Neural progenitor cell (in vitro differentiated cells): ENCODE measurements at regions not wholly inside any gene's neighbourhood (a gene's known extent, or its start where the extent isn't known, plus 50 kb on each side); places are given as distances from the start of the nearest gene placed in this dataset.
"Not testable (repeated sequence)": the region's sequence is repeated elsewhere in the genome, so short reads cannot be mapped to it uniquely, and the experiment has no call there.

Experiments
- DNase-seq: peaks from one replicate; pipeline ENCODE4 v3.0.0-alpha.2; 2016; ENCODE audit warnings: low spot score
- H2AFZ ChIP-seq: fragments of 200-600 bp; sonication (generic); replicated peaks from 2 replicates; pipeline ENCODE4 v1.6.1; 2016; ENCODE audit warnings: antibody characterized with exemption
- H3F3A ChIP-seq: fragments of 200-600 bp; sonication (generic); 2 replicates; pipeline ENCODE4 v1.6.1; 2016; ENCODE audit warnings: antibody characterized with exemption, low read depth
- H3K27ac ChIP-seq: fragments of 200-600 bp; sonication (generic); 2 replicates; pipeline ENCODE4 v1.5.1; 2016; ENCODE audit warnings: mild to moderate bottlenecking
- H3K27me3 ChIP-seq: fragments of 200-600 bp; sonication (generic); 2 replicates; pipeline ENCODE4 v1.6.1; 2016; ENCODE audit warnings: mild to moderate bottlenecking, moderate library complexity
- H3K36me3 ChIP-seq: fragments of 200-600 bp; sonication (generic); 2 replicates; pipeline ENCODE4 v1.5.1; 2016
- H3K4me1 ChIP-seq: fragments of 200-600 bp; sonication (generic); 2 replicates; pipeline ENCODE4 v1.6.1; 2016; ENCODE audit warnings: mixed run types
- H3K4me2 ChIP-seq: fragments of 200-600 bp; sonication (generic); 2 replicates; pipeline ENCODE4 v1.6.1; 2016
- H3K4me3 ChIP-seq: fragments of 200-600 bp; sonication (generic); 2 replicates; pipeline ENCODE4 v1.5.1; 2016
- H3K79me2 ChIP-seq: fragments of 200-600 bp; sonication (generic); 2 replicates; pipeline ENCODE4 v1.6.1; 2016; ENCODE audit warnings: low read depth
- H3K9ac ChIP-seq: fragments of 200-600 bp; sonication (generic); 2 replicates; pipeline ENCODE4 v1.6.1; 2016
- H3K9me3 ChIP-seq: fragments of 200-600 bp; sonication (generic); 2 replicates; pipeline ENCODE4 v1.5.1; 2016; ENCODE audit warnings: low read depth
- H4K20me1 ChIP-seq: fragments of 200-600 bp; sonication (generic); 2 replicates; pipeline ENCODE4 v1.6.1; 2016; ENCODE audit warnings: low read depth
- H3K27ac Mint-ChIP-seq: 3 replicates; pipeline ENCODE4 v1.8.0; 2021; ENCODE audit warnings: mixed read lengths
- H3K27me3 Mint-ChIP-seq: 2 replicates; pipeline ENCODE4 v1.8.0; 2022; ENCODE audit warnings: low read depth, mild to moderate bottlenecking, inconsistent platforms, moderate library complexity, mixed read lengths; ENCODE audit not compliant: insufficient read depth
- H3K36me3 Mint-ChIP-seq: 3 replicates; pipeline ENCODE4 v1.8.0; 2021; ENCODE audit warnings: mixed read lengths
- H3K4me1 Mint-ChIP-seq: 3 replicates; pipeline ENCODE4 v1.8.0; 2021; ENCODE audit warnings: mixed read lengths
- H3K4me3 Mint-ChIP-seq: 3 replicates; pipeline ENCODE4 v1.8.0; 2021; ENCODE audit warnings: mild to moderate bottlenecking, moderate library complexity, mixed read lengths
- H3K9me3 Mint-ChIP-seq: 3 replicates; pipeline ENCODE4 v1.8.0; 2020; ENCODE audit warnings: mixed read lengths
- CTCF ChIP-seq: fragments of 200-600 bp; sonication (generic); IDR thresholded peaks from 2 replicates; pipeline ENCODE4 v1.5.1; 2017; ENCODE audit warnings: antibody characterized with exemption, mild to moderate bottlenecking
- EZH2 ChIP-seq: fragments of 200-600 bp; sonication (generic); IDR thresholded peaks from 2 replicates; pipeline ENCODE4 v1.6.1; 2017; ENCODE audit warnings: antibody characterized with exemption, mild to moderate bottlenecking, moderate library complexity
- EZH2phosphoT487 ChIP-seq: fragments of 200-600 bp; sonication (generic); IDR thresholded peaks from 2 replicates; pipeline ENCODE4 v1.6.1; 2017; ENCODE audit warnings: antibody characterized with exemption

- Mint-ChIP-seq H3K4me1 (peaks cover 20% of the 10 kb centered on the region), H3K4me3 (no peak overlapping the region), H3K36me3 (no peaks in the 10 kb centered on the region), H3K9me3 (no peaks in the 10 kb centered on the region), H3K27me3 (peaks cover 2% of the 10 kb centered on the region), H3K27ac (no peak overlapping the region)
- no peak overlapping the region for H3K4me3 ChIP-seq
- H2AFZ ChIP-seq = no peak overlapping the region
- TF ChIP-seq EZH2 = no peak
- no peak for TF ChIP-seq EZH2phosphoT487
- no peak overlapping the region for H3K9ac ChIP-seq
- peaks cover 6% of the 10 kb centered on the region for H3F3A ChIP-seq
- no peaks in the 10 kb centered on the region for H3K9me3 ChIP-seq
- no peak overlapping the region for H3K4me2 ChIP-seq
- H4K20me1 ChIP-seq = no peaks in the 10 kb centered on the region
- no peaks in the 10 kb centered on the region for H3K36me3 ChIP-seq
- no peaks in the 10 kb centered on the region for H3K27me3 ChIP-seq
- peaks cover 24% of the 10 kb centered on the region for H3K4me1 ChIP-seq
- no peak overlapping the region for H3K27ac ChIP-seq
- DNase-seq = no peak
- no peaks in the 10 kb centered on the region for H3K79me2 ChIP-seq
Measured at GRCh38 chr15:57797568-57798267, 91.2 kb downstream of the POLR2M start.

- no peak overlapping the region for H3K9ac ChIP-seq
- H3K4me1 Mint-ChIP-seq = no peaks in the 10 kb centered on the region
- peaks cover 4% of the 10 kb centered on the region for H3K9me3 Mint-ChIP-seq
- no peak overlapping the region for H3K4me3 Mint-ChIP-seq
- H3K36me3 ChIP-seq = no peaks in the 10 kb centered on the region
- H3K9me3 ChIP-seq = no peaks in the 10 kb centered on the region
- H3K36me3 Mint-ChIP-seq = no peaks in the 10 kb centered on the region
- no peak for DNase-seq
- H3K4me1 ChIP-seq = no peaks in the 10 kb centered on the region
- H3K27me3 Mint-ChIP-seq = peaks cover 2% of the 10 kb centered on the region
- H2AFZ ChIP-seq = no peak overlapping the region
- H4K20me1 ChIP-seq = no peaks in the 10 kb centered on the region
- TF ChIP-seq CTCF (no peak), EZH2 (no peak)
- H3F3A ChIP-seq = no peaks in the 10 kb centered on the region
- H3K4me3 ChIP-seq = no peak overlapping the region
- H3K27me3 ChIP-seq = no peaks in the 10 kb centered on the region
- H3K4me2 ChIP-seq = no peak overlapping the region
- no peak overlapping the region for H3K27ac Mint-ChIP-seq
- H3K79me2 ChIP-seq = no peaks in the 10 kb centered on the region
- H3K27ac ChIP-seq = no peak overlapping the region
Measured at GRCh38 chr15:57806003-57806402, 99.5 kb downstream of the POLR2M start.

GRCh38 chr15:57809285-57809684 lies 102.8 kb downstream of the POLR2M start:
- not testable (repeated sequence) for H3K27me3 Mint-ChIP-seq

GRCh38 chr15:57816599-57816998 lies 110.1 kb downstream of the POLR2M start:
- H3K27me3 Mint-ChIP-seq = peaks cover 12% of the 10 kb centered on the region
- Histone ChIP-seq H3K9ac (no peak overlapping the region), H3K4me3 (no peak overlapping the region), H3K4me1 (no peaks in the 10 kb centered on the region), H3K79me2 (no peaks in the 10 kb centered on the region), H3K36me3 (no peaks in the 10 kb centered on the region), H3K27me3 (no peaks in the 10 kb centered on the region), H3K4me2 (no peak overlapping the region), H3K27ac (no peak overlapping the region), H3K9me3 (no peaks in the 10 kb centered on the region), H2AFZ (no peak overlapping the region), H3F3A (no peaks in the 10 kb centered on the region), H4K20me1 (no peaks in the 10 kb centered on the region)
- no peaks in the 10 kb centered on the region for H3K4me1 Mint-ChIP-seq
- peaks cover 2% of the 10 kb centered on the region for H3K9me3 Mint-ChIP-seq
- TF ChIP-seq CTCF (no peak), EZH2 (no peak), EZH2phosphoT487 (no peak)
- no peak for DNase-seq
- H3K27ac Mint-ChIP-seq = no peak overlapping the region
- no peaks in the 10 kb centered on the region for H3K36me3 Mint-ChIP-seq
- H3K4me3 Mint-ChIP-seq = no peak overlapping the region

More at GRCh38 chr15:57809285-57809684, 102.8 kb downstream of the POLR2M start:
- not testable (repeated sequence) for H2AFZ ChIP-seq, H3F3A ChIP-seq, H3K9me3 ChIP-seq, H4K20me1 ChIP-seq, H3K36me3 Mint-ChIP-seq, H3K4me2 ChIP-seq, H3K27ac Mint-ChIP-seq, H3K4me3 Mint-ChIP-seq, H3K27me3 ChIP-seq, DNase-seq, H3K36me3 ChIP-seq, H3K27ac ChIP-seq, H3K4me3 ChIP-seq, H3K4me1 Mint-ChIP-seq, H3K79me2 ChIP-seq, H3K9ac ChIP-seq, H3K9me3 Mint-ChIP-seq, H3K4me1 ChIP-seq
